ENCODE measurements at regions not wholly inside any gene's neighbourhood (a gene's known extent, or its start where the extent isn't known, plus 50 kb on each side); places are given as distances from the start of the nearest gene placed in this dataset.
"Not testable (repeated sequence)": the region's sequence is repeated elsewhere in the genome, so short reads cannot be mapped to it uniquely, and the experiment has no call there.

GRCh38 chr11:13152736-13153541 is 124.7 kb upstream of the BMAL1 start:
- no peak overlapping the region for H3K27ac ChIP-seq
- no peak for ATAC-seq
- H3K36me3 ChIP-seq (ENCODE audit: insufficient read depth in 1 of 2, low read depth in 1 of 2): no peaks in the 10 kb centered on the region
- intact Hi-C loops (cut with DNase I): loop anchor here in 1 of 2 donors (5.0 kb wide), 1 partner anchor 191 kb away; no protein-coding TSS in a partner anchor
- no peak for DNase-seq
- no peak overlapping the region for H3K4me3 ChIP-seq
- TF ChIP-seq, protein P1, sequence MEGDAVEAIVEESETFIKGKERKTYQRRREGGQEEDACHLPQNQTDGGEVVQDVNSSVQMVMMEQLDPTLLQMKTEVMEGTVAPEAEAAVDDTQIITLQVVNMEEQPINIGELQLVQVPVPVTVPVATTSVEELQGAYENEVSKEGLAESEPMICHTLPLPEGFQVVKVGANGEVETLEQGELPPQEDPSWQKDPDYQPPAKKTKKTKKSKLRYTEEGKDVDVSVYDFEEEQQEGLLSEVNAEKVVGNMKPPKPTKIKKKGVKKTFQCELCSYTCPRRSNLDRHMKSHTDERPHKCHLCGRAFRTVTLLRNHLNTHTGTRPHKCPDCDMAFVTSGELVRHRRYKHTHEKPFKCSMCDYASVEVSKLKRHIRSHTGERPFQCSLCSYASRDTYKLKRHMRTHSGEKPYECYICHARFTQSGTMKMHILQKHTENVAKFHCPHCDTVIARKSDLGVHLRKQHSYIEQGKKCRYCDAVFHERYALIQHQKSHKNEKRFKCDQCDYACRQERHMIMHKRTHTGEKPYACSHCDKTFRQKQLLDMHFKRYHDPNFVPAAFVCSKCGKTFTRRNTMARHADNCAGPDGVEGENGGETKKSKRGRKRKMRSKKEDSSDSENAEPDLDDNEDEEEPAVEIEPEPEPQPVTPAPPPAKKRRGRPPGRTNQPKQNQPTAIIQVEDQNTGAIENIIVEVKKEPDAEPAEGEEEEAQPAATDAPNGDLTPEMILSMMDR (IDR thresholded peaks at IDR 0.05): peak; percentile 21
- H3K27me3 ChIP-seq (ENCODE audit: insufficient read depth in 3 of 3, low read length in 2 of 3): no peaks in the 10 kb centered on the region
- WGBS, 3 donors: 51 to 52% (median 51%) methylated on average over 2 of the region's 2 CpGs
- no peaks in the 10 kb centered on the region for H3K4me1 ChIP-seq
- H3K9me3 ChIP-seq: peaks cover 5% of the 10 kb centered on the region

DNA sequence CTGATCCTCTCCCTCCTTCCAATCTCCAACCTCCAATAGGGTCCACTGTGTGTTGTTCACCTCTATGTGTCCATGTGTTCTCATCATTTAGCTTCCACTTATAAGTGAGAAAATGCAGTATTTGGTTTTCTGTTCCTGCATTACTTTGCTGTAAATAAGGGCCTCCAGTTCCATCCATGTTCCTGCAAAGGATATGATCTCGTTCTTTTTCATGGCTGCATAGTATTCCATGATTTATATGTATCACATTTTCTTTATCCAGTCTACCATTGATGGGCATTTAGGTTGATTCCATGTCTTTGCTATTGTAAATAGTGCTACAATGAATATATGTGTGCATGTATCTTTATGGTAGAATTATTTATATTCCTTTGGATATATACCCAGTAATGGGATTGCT is 123.2 kb upstream of the BMAL1 start:
- not testable (repeated sequence) for H3K4me3 ChIP-seq; H3K4me1 ChIP-seq; H3K9me3 ChIP-seq; H3K36me3 ChIP-seq (ENCODE audit: insufficient read depth in 1 of 2, low read depth in 1 of 2); H3K27ac ChIP-seq; DNase-seq; H3K27me3 ChIP-seq (ENCODE audit: insufficient read depth in 3 of 3, low read length in 2 of 3); ATAC-seq
- WGBS, 3 donors: 79 to 94% (median 81%) methylated on average over 1 of the region's 1 CpG
- intact Hi-C loops (cut with DNase I): loop anchor here in 1 of 2 donors (5.0 kb wide), 1 partner anchor 192 kb away; no protein-coding TSS in a partner anchor

- Histone ChIP-seq H3K4me3 (no peak overlapping the region), H3K36me3 (ENCODE audit: insufficient read depth in 1 of 2, low read depth in 1 of 2) (no peaks in the 10 kb centered on the region), H3K27ac (no peak overlapping the region), H3K27me3 (ENCODE audit: insufficient read depth in 3 of 3, low read length in 2 of 3) (peaks cover 0 to 4% (median 3%) of the 10 kb centered on the region in 3 donors), H3K9me3 (peaks cover 5% of the 10 kb centered on the region), H3K4me1 (no peaks in the 10 kb centered on the region)
- 35 to 55% (median 42%) methylated on average over 7 of the region's 7 CpGs for WGBS, 3 donors
- DNase-seq (no peak), ATAC-seq (no peak)
- TF ChIP-seq, protein P1 (IDR thresholded peaks at IDR 0.05): no peak
- intact Hi-C loops (cut with DNase I): no loop called here
Observed at GRCh38 chr11:13160346-13160745, 117.2 kb upstream of the BMAL1 start.

GRCh38 chr11:13160806-13161205 is 116.8 kb upstream of the BMAL1 start:
- ATAC-seq: no peak
- Histone ChIP-seq H3K4me3 (no peak overlapping the region), H3K4me1 (no peaks in the 10 kb centered on the region), H3K36me3 (ENCODE audit: insufficient read depth in 1 of 2, low read depth in 1 of 2) (no peaks in the 10 kb centered on the region), H3K9me3 (peaks cover 2% of the 10 kb centered on the region), H3K27ac (no peak overlapping the region), H3K27me3 (ENCODE audit: insufficient read depth in 3 of 3, low read length in 2 of 3) (peaks cover 0 to 4% (median 3%) of the 10 kb centered on the region in 3 donors)
- TF ChIP-seq, protein P1 (IDR thresholded peaks at IDR 0.05): no peak
- 63 to 65% (median 65%) methylated on average over 4 of the region's 4 CpGs for WGBS, 3 donors
- no peak for DNase-seq
- intact Hi-C loops (cut with DNase I): no loop called here

GRCh38 chr11:13163158-13163557 is 114.4 kb upstream of the BMAL1 start:
- TF ChIP-seq, protein P1 (IDR thresholded peaks at IDR 0.05): no peak
- DNase-seq (no peak), ATAC-seq (no peak)
- no peaks in the 10 kb centered on the region for H3K4me1 ChIP-seq
- H3K9me3 ChIP-seq: no peaks in the 10 kb centered on the region
- no peak overlapping the region for H3K4me3 ChIP-seq
- peaks cover 0 to 4% (median 3%) of the 10 kb centered on the region in 3 donors for H3K27me3 ChIP-seq (ENCODE audit: insufficient read depth in 3 of 3, low read length in 2 of 3)
- 43 to 53% (median 44%) methylated on average over 2 of the region's 2 CpGs for WGBS, 3 donors
- intact Hi-C loops (cut with DNase I): no loop called here
- no peaks in the 10 kb centered on the region for H3K36me3 ChIP-seq (ENCODE audit: insufficient read depth in 1 of 2, low read depth in 1 of 2)
- H3K27ac ChIP-seq: no peak overlapping the region

Measured in psoas muscle (tissue), 7 donors.